GM23338 (cell line): ENCODE measurements at regions not wholly inside any gene's neighbourhood (a gene's known extent, or its start where the extent isn't known, plus 50 kb on each side); places are given as distances from the start of the nearest gene placed in this dataset.

Source experiments
- ATAC-seq: fragments of 200-7000 bp; cut with Tn5 transposase; 3 replicates; pipeline ENCODE4 v1.9.1; 2020
- DNase-seq: peaks from one replicate; pipeline ENCODE4 v3.0.0-alpha.2; 2015; ENCODE audit warnings: low spot score
- H2AFZ ChIP-seq: fragments of 200-600 bp; sonication (generic); 2 replicates; pipeline ENCODE4 v1.8.0; 2016; ENCODE audit warnings: antibody characterized with exemption, mild to moderate bottlenecking, moderate library complexity
- H3F3A ChIP-seq: fragments of 200-600 bp; sonication (generic); replicated peaks from 2 replicates; pipeline ENCODE4 v1.8.0; 2017; ENCODE audit warnings: antibody characterized with exemption, mixed run types, low read depth
- H3K27ac ChIP-seq: fragments of 200-600 bp; sonication (generic); 2 replicates; pipeline ENCODE4 v1.6.1; 2016; ENCODE audit warnings: low read depth
- H3K27me3 ChIP-seq: fragments of 200-600 bp; sonication (generic); 2 replicates; pipeline ENCODE4 v1.8.0; 2016; ENCODE audit warnings: mild to moderate bottlenecking, mixed run types, moderate library complexity; ENCODE audit not compliant: insufficient read depth
- H3K36me3 ChIP-seq: fragments of 200-600 bp; sonication (generic); 2 replicates; pipeline ENCODE4 v1.8.0; 2016; ENCODE audit warnings: mild to moderate bottlenecking; ENCODE audit not compliant: insufficient read depth
- H3K4me1 ChIP-seq: fragments of 200-600 bp; sonication (generic); 2 replicates; pipeline ENCODE4 v1.8.0; 2016; ENCODE audit warnings: mild to moderate bottlenecking, moderate library complexity; ENCODE audit not compliant: insufficient read depth
- H3K4me2 ChIP-seq: fragments of 200-600 bp; sonication (generic); 2 replicates; pipeline ENCODE4 v1.7.1; 2017; ENCODE audit warnings: mixed run types
- H3K4me3 ChIP-seq: fragments of 200-600 bp; sonication (generic); 2 replicates; pipeline ENCODE4 v1.6.1; 2016; ENCODE audit warnings: mixed run types
- H3K79me2 ChIP-seq: fragments of 200-600 bp; sonication (generic); replicated peaks from 2 replicates; pipeline ENCODE4 v1.8.0; 2017; ENCODE audit warnings: mild to moderate bottlenecking; ENCODE audit not compliant: insufficient read depth
- H3K9me2 ChIP-seq: fragments of 200-600 bp; sonication (generic); 2 replicates; pipeline ENCODE4 v1.8.0; 2017; ENCODE audit not compliant: insufficient read depth
- H4K20me1 ChIP-seq: fragments of 200-600 bp; sonication (generic); replicated peaks from 2 replicates; pipeline ENCODE4 v1.8.0; 2017; ENCODE audit warnings: mild to moderate bottlenecking; ENCODE audit not compliant: insufficient read depth
- H3K27ac Mint-ChIP-seq: 2 replicates; pipeline ENCODE4 v1.8.0; 2020; ENCODE audit warnings: inconsistent platforms, mild to moderate bottlenecking, moderate library complexity, mixed read lengths
- H3K27me3 Mint-ChIP-seq: 3 replicates; pipeline ENCODE4 v1.8.0; 2022; ENCODE audit warnings: low read depth, mild to moderate bottlenecking, moderate library complexity, mixed read lengths, inconsistent platforms; ENCODE audit not compliant: insufficient read depth, poor library complexity
- H3K36me3 Mint-ChIP-seq: 3 replicates; pipeline ENCODE4 v1.8.0; 2021; ENCODE audit warnings: low read depth, mild to moderate bottlenecking, inconsistent platforms, moderate library complexity, mixed read lengths
- H3K4me1 Mint-ChIP-seq: 3 replicates; pipeline ENCODE4 v1.8.0; 2020; ENCODE audit warnings: mild to moderate bottlenecking, inconsistent platforms, mixed read lengths
- H3K4me3 Mint-ChIP-seq: 3 replicates; pipeline ENCODE4 v1.8.0; 2021; ENCODE audit warnings: moderate library complexity, mild to moderate bottlenecking, inconsistent platforms, mixed read lengths
- H3K9me3 Mint-ChIP-seq: 3 replicates; pipeline ENCODE4 v1.8.0; 2020; ENCODE audit warnings: moderate library complexity, mild to moderate bottlenecking, inconsistent platforms, mixed read lengths
- CREB1 ChIP-seq: fragments of 250-450 bp; sonication (Bioruptor Pico); IDR thresholded peaks from 2 replicates; pipeline ENCODE4 v1.5.0; 2020; ENCODE audit warnings: low read depth, mild to moderate bottlenecking, moderate library complexity
- CTCF ChIP-seq, 2 experiments: fragments of 200-600 bp in 1 of 2; sonication (generic) in 1 of 2; conservative IDR thresholded peaks; 2 replicates each; pipeline versions ENCODE4 v1.5.1 to v1.6.1; 2016 to 2017; ENCODE audit warnings: antibody characterized with exemption in 2 of 2, low read depth in 2 of 2, mild to moderate bottlenecking in 2 of 2, moderate library complexity in 1 of 2
- ETS1 ChIP-seq: IDR thresholded peaks from 2 replicates; pipeline ENCODE4 v1.6.1; 2016; ENCODE audit warnings: antibody characterized with exemption
- EZH2 ChIP-seq: fragments of 200-600 bp; sonication (generic); IDR thresholded peaks from one replicate; pipeline ENCODE4 v1.8.0; 2017; ENCODE audit warnings: antibody characterized with exemption, mild to moderate bottlenecking, low read depth; ENCODE audit not compliant: unreplicated experiment
- EZH2phosphoT487 ChIP-seq: fragments of 200-600 bp; sonication (generic); IDR thresholded peaks from one replicate; pipeline ENCODE4 v1.8.1; 2018; ENCODE audit warnings: antibody characterized with exemption; ENCODE audit not compliant: unreplicated experiment
- JUNB ChIP-seq: IDR thresholded peaks from one replicate; pipeline ENCODE4 v1.6.1; 2016; ENCODE audit warnings: antibody characterized with exemption; ENCODE audit not compliant: unreplicated experiment
- NANOG ChIP-seq: IDR thresholded peaks from 2 replicates; pipeline ENCODE4 v1.6.1; 2016; ENCODE audit warnings: antibody characterized with exemption, borderline replicate concordance
- POLR2AphosphoS5 ChIP-seq: IDR thresholded peaks from 2 replicates; pipeline ENCODE4 v1.6.1; 2016; ENCODE audit warnings: antibody characterized with exemption, low read depth
- REST ChIP-seq: IDR thresholded peaks from one replicate; pipeline ENCODE4 v1.6.1; 2018; ENCODE audit warnings: antibody characterized with exemption; ENCODE audit not compliant: unreplicated experiment
- STAT1 ChIP-seq: IDR thresholded peaks from one replicate; pipeline ENCODE4 v1.6.1; 2016; ENCODE audit warnings: antibody characterized with exemption; ENCODE audit not compliant: unreplicated experiment

GRCh38 chr6:164628302-164628931, 681.0 kb downstream of the C6orf118 start (continued):
- TF ChIP-seq CTCF (conservative IDR thresholded peaks at IDR 0.05; ENCODE audit: low read depth in 2 of 2) = no peak
- no peak for TF ChIP-seq STAT1
- no peak for TF ChIP-seq EZH2phosphoT487
- TF ChIP-seq POLR2AphosphoS5 = no peak
- TF ChIP-seq ETS1 = no peak
- TF ChIP-seq REST = no peak
- TF ChIP-seq NANOG = no peak

GRCh38 chr6:164616917-164617524, 692.4 kb downstream of the C6orf118 start:
- H3K4me1 Mint-ChIP-seq = no peaks in the 10 kb centered on the region; the same call in 2 of the 3 replicates
- no peaks in the 10 kb centered on the region for H3K9me3 Mint-ChIP-seq
- H3K36me3 Mint-ChIP-seq = no peaks in the 10 kb centered on the region
- no peak for TF ChIP-seq POLR2AphosphoS5
- TF ChIP-seq NANOG = no peak
- TF ChIP-seq JUNB = no peak
- no peak for TF ChIP-seq ETS1
- TF ChIP-seq CREB1 = no peak
- no peak for TF ChIP-seq EZH2
- TF ChIP-seq EZH2phosphoT487 = no peak

More at GRCh38 chr6:164616917-164617524, 692.4 kb downstream of the C6orf118 start:
- Histone ChIP-seq H3K79me2 (no peaks in the 10 kb centered on the region), H3K9me2 (no peaks in the 10 kb centered on the region), H3K4me2 (no peak overlapping the region), H3K27me3 (no peaks in the 10 kb centered on the region), H3K4me3 (no peak overlapping the region), H3K27ac (no peak overlapping the region), H3K36me3 (no peaks in the 10 kb centered on the region), H3K4me1 (no peaks in the 10 kb centered on the region), H3F3A (no peaks in the 10 kb centered on the region), H2AFZ (no peak overlapping the region), H4K20me1 (no peaks in the 10 kb centered on the region)
- Mint-ChIP-seq H3K27ac (no peak overlapping the region), H3K27me3 (no peaks in the 10 kb centered on the region), H3K4me3 (no peak overlapping the region)
- no peak for ATAC-seq
- DNase-seq = no peak
